ENCODE measurements at regions not wholly inside any gene's neighbourhood (a gene's known extent, or its start where the extent isn't known, plus 50 kb on each side); places are given as distances from the start of the nearest gene placed in this dataset.
"Not testable (repeated sequence)": the region's sequence is repeated elsewhere in the genome, so short reads cannot be mapped to it uniquely, and the experiment has no call there.

DNA sequence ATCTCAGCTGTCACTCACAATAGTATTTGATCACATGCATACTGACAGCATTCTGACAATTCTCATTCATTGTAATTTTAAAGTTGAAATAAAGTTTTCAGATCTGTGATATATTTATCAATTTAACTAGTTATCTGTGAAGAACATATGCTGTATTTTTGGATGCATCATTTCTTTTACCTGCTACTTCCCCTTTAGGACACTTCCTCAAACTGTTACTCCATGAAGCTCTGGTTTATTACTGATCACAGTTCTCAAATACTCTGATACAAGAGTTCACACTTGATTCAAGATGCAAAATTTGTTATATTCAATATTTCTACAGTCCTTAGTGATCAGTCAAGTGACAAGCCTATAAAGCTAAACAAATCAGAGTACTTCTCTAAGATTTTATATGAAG is 1655.2 kb downstream of the LRRC4C start:
- no peaks in the 10 kb centered on the region for H3K27me3 Mint-ChIP-seq
- no peaks in the 10 kb centered on the region for H3K4me1 Mint-ChIP-seq
- no peaks in the 10 kb centered on the region for H3K36me3 Mint-ChIP-seq (ENCODE audit: insufficient read depth)
- H3K27ac Mint-ChIP-seq (ENCODE audit: low read depth), result no peak overlapping the region
- ATAC-seq (replicated peaks; ENCODE audit: extremely low read depth, poor library complexity, severe bottlenecking) (no peak), DNase-seq (ENCODE audit: low spot score in 2 of 2) (no peak)
- H3K4me3 Mint-ChIP-seq, result no peak overlapping the region
- peaks cover 18% of the 10 kb centered on the region for H3K9me3 Mint-ChIP-seq

GRCh38 chr11:39786682-39787081 is 1672.8 kb downstream of the LRRC4C start:
- Mint-ChIP-seq H3K9me3 (peaks cover 12% of the 10 kb centered on the region), H3K4me1 (no peaks in the 10 kb centered on the region), H3K4me3 (no peak overlapping the region), H3K27me3 (no peaks in the 10 kb centered on the region), H3K36me3 (ENCODE audit: insufficient read depth) (no peaks in the 10 kb centered on the region), H3K27ac (ENCODE audit: low read depth) (no peak overlapping the region)
- DNase-seq (ENCODE audit: low spot score in 2 of 2), result no peak
- ATAC-seq (replicated peaks; ENCODE audit: extremely low read depth, poor library complexity, severe bottlenecking), result no peak

DNA sequence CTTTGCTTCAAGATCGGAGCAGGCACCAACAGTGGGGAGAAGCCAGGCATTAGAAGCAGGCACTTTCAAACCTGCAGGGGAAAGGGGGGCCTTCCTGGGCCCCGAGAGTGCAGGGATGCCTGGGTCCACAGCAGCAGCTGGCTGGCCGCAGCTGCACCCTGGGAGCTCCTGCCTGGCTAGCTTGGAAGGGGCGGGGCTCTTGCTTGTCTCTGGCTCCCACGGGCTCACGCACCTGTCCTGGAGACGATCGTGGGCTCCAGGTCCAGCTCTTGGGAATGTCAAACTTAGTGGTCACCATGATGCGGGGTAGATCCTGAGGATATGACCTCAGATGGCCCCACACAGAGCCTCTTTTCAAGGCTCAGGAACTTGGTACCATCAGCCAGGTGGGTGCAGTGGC is 1673.2 kb downstream of the LRRC4C start:
- no peak overlapping the region for H3K4me3 Mint-ChIP-seq
- DNase-seq (ENCODE audit: low spot score in 2 of 2) (no peak), ATAC-seq (replicated peaks; ENCODE audit: extremely low read depth, poor library complexity, severe bottlenecking) (no peak)
- no peaks in the 10 kb centered on the region for H3K27me3 Mint-ChIP-seq
- H3K27ac Mint-ChIP-seq (ENCODE audit: low read depth), result no peak overlapping the region
- no peaks in the 10 kb centered on the region for H3K4me1 Mint-ChIP-seq
- H3K36me3 Mint-ChIP-seq (ENCODE audit: insufficient read depth), result no peaks in the 10 kb centered on the region
- peaks cover 11% of the 10 kb centered on the region for H3K9me3 Mint-ChIP-seq

GRCh38 chr11:39784873-39785272 is 1674.6 kb downstream of the LRRC4C start:
- H3K27me3 Mint-ChIP-seq, result no peaks in the 10 kb centered on the region
- no peak for DNase-seq (ENCODE audit: low spot score in 2 of 2)
- no peak overlapping the region for H3K4me3 Mint-ChIP-seq
- H3K27ac Mint-ChIP-seq (ENCODE audit: low read depth), result no peak overlapping the region
- no peak for ATAC-seq (replicated peaks; ENCODE audit: extremely low read depth, poor library complexity, severe bottlenecking)
- peaks cover 5% of the 10 kb centered on the region for H3K9me3 Mint-ChIP-seq
- no peaks in the 10 kb centered on the region for H3K4me1 Mint-ChIP-seq
- H3K36me3 Mint-ChIP-seq (ENCODE audit: insufficient read depth), result no peaks in the 10 kb centered on the region

- Mint-ChIP-seq H3K4me1 (no peaks in the 10 kb centered on the region), H3K27me3 (no peaks in the 10 kb centered on the region), H3K27ac (ENCODE audit: low read depth) (no peak overlapping the region), H3K9me3 (peaks cover 13% of the 10 kb centered on the region), H3K36me3 (ENCODE audit: insufficient read depth) (no peaks in the 10 kb centered on the region), H3K4me3 (no peak overlapping the region)
- no peak for ATAC-seq (replicated peaks; ENCODE audit: extremely low read depth, poor library complexity, severe bottlenecking)
- DNase-seq (ENCODE audit: low spot score in 2 of 2), result no peak
Observed at GRCh38 chr11:39780131-39780530, 1679.3 kb downstream of the LRRC4C start.

- no peak for ATAC-seq (replicated peaks; ENCODE audit: extremely low read depth, poor library complexity, severe bottlenecking)
- DNase-seq (ENCODE audit: low spot score in 2 of 2), result no peak
- H3K4me1 Mint-ChIP-seq, result no peaks in the 10 kb centered on the region
- H3K4me3 Mint-ChIP-seq, result no peak overlapping the region
- H3K36me3 Mint-ChIP-seq (ENCODE audit: insufficient read depth), result no peaks in the 10 kb centered on the region
- H3K27ac Mint-ChIP-seq (ENCODE audit: low read depth), result no peak overlapping the region
- H3K9me3 Mint-ChIP-seq, result peaks cover 13% of the 10 kb centered on the region
- no peaks in the 10 kb centered on the region for H3K27me3 Mint-ChIP-seq
Observed at GRCh38 chr11:39777035-39777434, 1682.4 kb downstream of the LRRC4C start.

DNA sequence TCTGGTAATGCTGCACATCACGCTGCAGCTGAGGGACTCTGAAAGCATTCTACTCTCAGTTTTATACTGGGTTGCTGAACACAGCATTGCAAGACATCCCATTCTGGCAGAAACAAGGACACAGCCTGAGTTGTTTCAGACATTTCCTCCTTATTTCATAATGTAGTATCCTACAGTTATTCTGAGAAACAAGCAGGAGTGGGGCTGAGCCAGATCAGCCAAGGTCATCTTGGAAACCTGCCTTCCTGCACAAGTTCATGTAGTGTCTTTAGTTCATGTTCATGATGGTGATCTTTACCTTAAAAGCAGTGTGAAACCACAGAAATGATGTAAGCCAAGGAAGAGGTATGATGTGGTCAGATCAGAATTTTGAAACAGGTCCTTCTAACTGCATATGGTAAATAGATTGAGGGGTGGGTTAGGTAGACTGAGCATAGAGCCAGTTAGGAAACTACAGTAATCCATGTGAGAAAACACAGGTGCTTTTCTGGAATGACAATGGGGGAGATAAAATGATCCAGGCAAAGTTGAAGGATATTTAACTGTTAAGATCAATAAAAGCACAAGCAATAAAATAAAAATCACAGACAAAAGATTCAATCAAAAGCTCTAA is 1686.8 kb downstream of the LRRC4C start:
- H3K27me3 Mint-ChIP-seq, result no peaks in the 10 kb centered on the region
- H3K4me3 Mint-ChIP-seq, result no peak overlapping the region
- H3K36me3 Mint-ChIP-seq (ENCODE audit: insufficient read depth), result peaks cover 2% of the 10 kb centered on the region
- peaks cover 6% of the 10 kb centered on the region for H3K9me3 Mint-ChIP-seq
- no peaks in the 10 kb centered on the region for H3K4me1 Mint-ChIP-seq
- no peak for ATAC-seq (replicated peaks; ENCODE audit: extremely low read depth, poor library complexity, severe bottlenecking)
- no peak overlapping the region for H3K27ac Mint-ChIP-seq (ENCODE audit: low read depth)
- DNase-seq (ENCODE audit: low spot score in 2 of 2), result no peak

DNA sequence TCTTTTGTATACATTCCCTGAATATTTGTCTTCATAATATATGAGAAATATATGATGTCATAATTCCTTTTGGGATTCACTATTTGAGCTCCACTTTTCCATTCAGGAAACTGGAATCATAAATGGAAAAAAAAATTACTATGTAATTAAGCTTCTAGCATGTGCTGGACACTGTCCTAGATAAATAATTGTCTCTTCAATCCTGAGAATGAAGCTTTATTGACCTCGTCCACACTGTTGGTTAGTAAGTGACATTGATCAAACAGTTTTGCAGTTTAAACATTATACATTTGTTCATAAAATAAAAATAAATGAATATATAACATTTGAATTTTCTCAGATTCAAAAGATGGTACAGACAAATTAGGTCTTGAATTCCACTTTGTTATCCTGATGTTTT is 1691.2 kb downstream of the LRRC4C start:
- Mint-ChIP-seq H3K4me1 (no peaks in the 10 kb centered on the region), H3K4me3 (no peak overlapping the region), H3K36me3 (ENCODE audit: insufficient read depth) (peaks cover 2% of the 10 kb centered on the region), H3K27me3 (no peaks in the 10 kb centered on the region), H3K27ac (ENCODE audit: low read depth) (no peak overlapping the region), H3K9me3 (peaks cover 16% of the 10 kb centered on the region)
- ATAC-seq (replicated peaks; ENCODE audit: extremely low read depth, poor library complexity, severe bottlenecking), result no peak
- DNase-seq (ENCODE audit: low spot score in 2 of 2), result no peak

DNA sequence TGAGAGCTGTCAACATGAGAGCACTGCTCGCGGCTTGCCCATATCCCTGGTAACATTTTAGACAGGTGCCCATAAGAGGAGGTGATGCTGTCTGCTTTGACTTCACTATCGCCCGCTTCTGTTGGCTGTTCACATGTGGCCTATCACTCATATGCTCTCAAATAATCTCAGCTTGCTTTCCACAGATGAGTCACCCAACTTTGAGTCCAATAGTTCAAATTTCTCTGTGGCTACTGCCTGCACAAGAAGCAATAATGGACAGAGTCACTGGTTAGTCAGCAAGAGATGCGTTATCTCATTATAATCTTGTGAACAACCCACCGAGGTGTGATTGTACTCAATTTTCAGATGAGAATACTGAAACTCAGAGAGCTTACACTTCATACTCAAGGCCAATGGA is 1714.1 kb downstream of the LRRC4C start:
- peaks cover 23% of the 10 kb centered on the region for H3K9me3 Mint-ChIP-seq
- H3K4me1 Mint-ChIP-seq, result no peaks in the 10 kb centered on the region
- ATAC-seq (replicated peaks; ENCODE audit: extremely low read depth, poor library complexity, severe bottlenecking) (no peak), DNase-seq (ENCODE audit: low spot score in 2 of 2) (no peak)
- H3K36me3 Mint-ChIP-seq (ENCODE audit: insufficient read depth), result no peaks in the 10 kb centered on the region
- no peak overlapping the region for H3K4me3 Mint-ChIP-seq
- no peak overlapping the region for H3K27ac Mint-ChIP-seq (ENCODE audit: low read depth)
- H3K27me3 Mint-ChIP-seq, result no peaks in the 10 kb centered on the region

- no peak for ATAC-seq (replicated peaks; ENCODE audit: extremely low read depth, poor library complexity, severe bottlenecking)
- H3K4me3 Mint-ChIP-seq, result no peak overlapping the region
- no peak overlapping the region for H3K27ac Mint-ChIP-seq (ENCODE audit: low read depth)
- DNase-seq (ENCODE audit: low spot score in 2 of 2), result no peak
- H3K27me3 Mint-ChIP-seq, result no peaks in the 10 kb centered on the region
- H3K36me3 Mint-ChIP-seq (ENCODE audit: insufficient read depth), result no peaks in the 10 kb centered on the region
- peaks cover 17% of the 10 kb centered on the region for H3K9me3 Mint-ChIP-seq
- H3K4me1 Mint-ChIP-seq, result no peaks in the 10 kb centered on the region
Observed at GRCh38 chr11:39741066-39741465, 1718.4 kb downstream of the LRRC4C start.

- not testable (repeated sequence) for H3K27me3 Mint-ChIP-seq; DNase-seq (ENCODE audit: low spot score in 2 of 2); H3K4me3 Mint-ChIP-seq; H3K4me1 Mint-ChIP-seq; H3K36me3 Mint-ChIP-seq (ENCODE audit: insufficient read depth); ATAC-seq (replicated peaks; ENCODE audit: extremely low read depth, poor library complexity, severe bottlenecking); H3K27ac Mint-ChIP-seq (ENCODE audit: low read depth)
- H3K9me3 Mint-ChIP-seq, result peaks cover 21% of the 10 kb centered on the region
Observed at GRCh38 chr11:39736351-39736750, 1723.1 kb downstream of the LRRC4C start.

GRCh38 chr11:39732001-39732400 is 1727.5 kb downstream of the LRRC4C start:
- Mint-ChIP-seq H3K4me1 (no peaks in the 10 kb centered on the region), H3K4me3 (no peak overlapping the region), H3K27me3 (no peaks in the 10 kb centered on the region), H3K9me3 (peaks cover 31% of the 10 kb centered on the region), H3K36me3 (ENCODE audit: insufficient read depth) (no peaks in the 10 kb centered on the region), H3K27ac (ENCODE audit: low read depth) (no peak overlapping the region)
- DNase-seq (ENCODE audit: low spot score in 2 of 2) (no peak), ATAC-seq (replicated peaks; ENCODE audit: extremely low read depth, poor library complexity, severe bottlenecking) (no peak)

GRCh38 chr11:39725081-39725480 is 1734.4 kb downstream of the LRRC4C start:
- H3K4me3 Mint-ChIP-seq, result no peak overlapping the region
- no peak overlapping the region for H3K27ac Mint-ChIP-seq (ENCODE audit: low read depth)
- ATAC-seq (replicated peaks; ENCODE audit: extremely low read depth, poor library complexity, severe bottlenecking), result no peak
- DNase-seq (ENCODE audit: low spot score in 2 of 2), result no peak
- no peaks in the 10 kb centered on the region for H3K4me1 Mint-ChIP-seq
- peaks cover 19% of the 10 kb centered on the region for H3K9me3 Mint-ChIP-seq
- no peaks in the 10 kb centered on the region for H3K36me3 Mint-ChIP-seq (ENCODE audit: insufficient read depth)
- no peaks in the 10 kb centered on the region for H3K27me3 Mint-ChIP-seq

DNA sequence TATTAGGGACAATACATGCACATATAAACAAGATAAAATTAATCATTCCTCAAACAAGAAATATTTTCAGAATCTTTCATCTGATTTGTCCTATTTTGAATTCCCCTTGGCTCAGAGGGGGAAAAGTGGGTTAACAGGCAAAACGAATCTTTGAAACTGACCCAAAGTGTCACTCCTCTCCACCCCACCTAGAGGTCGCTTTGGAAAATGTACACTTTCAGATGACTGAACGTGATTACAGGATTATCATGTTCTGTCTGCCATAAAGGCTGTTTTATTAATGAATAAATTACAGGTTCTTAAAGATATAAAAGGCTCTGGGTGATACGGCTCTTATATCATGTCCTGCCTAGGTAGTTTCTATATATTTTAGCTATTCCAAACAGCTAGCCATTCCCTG is 1735.0 kb downstream of the LRRC4C start:
- Mint-ChIP-seq H3K9me3 (peaks cover 19% of the 10 kb centered on the region), H3K27ac (ENCODE audit: low read depth) (no peak overlapping the region), H3K4me1 (no peaks in the 10 kb centered on the region), H3K27me3 (no peaks in the 10 kb centered on the region), H3K4me3 (no peak overlapping the region), H3K36me3 (ENCODE audit: insufficient read depth) (no peaks in the 10 kb centered on the region)
- ATAC-seq (replicated peaks; ENCODE audit: extremely low read depth, poor library complexity, severe bottlenecking), result no peak
- no peak for DNase-seq (ENCODE audit: low spot score in 2 of 2)

Data from central memory CD8-positive, alpha-beta T cell (primary cell).